GM12878 (cell line): ENCODE measurements at regions not wholly inside any gene's neighbourhood (a gene's known extent, or its start where the extent isn't known, plus 50 kb on each side); places are given as distances from the start of the nearest gene placed in this dataset.

ENCODE experiments used
- CHD2 ChIP-seq: IDR thresholded peaks from 2 replicates; pipeline ENCODE4 v1.6.1; 2011; ENCODE audit warnings: low read depth, low read length, improper control_type of control experiment, borderline replicate concordance
- CTCF ChIP-seq, 3 experiments: IDR thresholded peaks in 2 of 3; conservative IDR thresholded peaks in 1 of 3; 2 replicates each; pipeline ENCODE4 v1.5.1; 2011; ENCODE audit warnings: low read depth in 3 of 3, low read length in 3 of 3, mild to moderate bottlenecking in 3 of 3, control low read depth in 2 of 3, moderate library complexity in 2 of 3, inconsistent platforms in 1 of 3, mixed read lengths in 1 of 3; ENCODE audit not compliant: control insufficient read depth in 2 of 3, insufficient read depth in 1 of 3; ENCODE audit errors: extremely low read depth in 1 of 3
- EP300 ChIP-seq, 2 experiments: fragments of 150-350 bp in 1 of 2; IDR thresholded peaks; 2 replicates each; pipeline ENCODE4 v1.6.1; 2011 to 2012; ENCODE audit warnings: low read depth in 2 of 2, low read length in 2 of 2, borderline replicate concordance in 1 of 2, improper control_type of control experiment in 1 of 2, inconsistent platforms in 1 of 2; ENCODE audit not compliant: control insufficient read depth in 1 of 2
- POLR2A ChIP-seq: IDR thresholded peaks from 2 replicates; pipeline ENCODE4 v1.6.1; 2011; ENCODE audit warnings: low read depth, mild to moderate bottlenecking, low read length
- REST ChIP-seq: IDR thresholded peaks from 2 replicates; pipeline ENCODE4 v1.6.1; 2012; ENCODE audit warnings: mild to moderate bottlenecking, low read depth, low read length
- YY1 ChIP-seq: IDR thresholded peaks from 2 replicates; pipeline ENCODE4 v1.6.1; 2011; ENCODE audit warnings: low read depth, mild to moderate bottlenecking, low read length
- ZBTB4 ChIP-seq: fragments of 450-650 bp; formaldehyde crosslinking; IDR thresholded peaks from 2 replicates; pipeline ENCODE4 v1.4.0; 2022; ENCODE audit warnings: mild to moderate bottlenecking, moderate library complexity

- TF ChIP-seq EP300 (IDR thresholded peaks at IDR 0.05; ENCODE audit: borderline replicate concordance in 1 of 2, control insufficient read depth in 1 of 2, low read depth in 2 of 2, low read length in 2 of 2) (no peak), YY1 (no peak), CTCF (IDR thresholded peaks at IDR 0.05 in 2 of 3, conservative IDR thresholded peaks at IDR 0.05 in 1 of 3; ENCODE audit: control insufficient read depth in 2 of 3, extremely low read depth in 1 of 3, insufficient read depth in 1 of 3, low read depth in 3 of 3, low read length in 3 of 3) (no peak), ZBTB4 (no peak), CHD2 (no peak), REST (no peak), POLR2A (no peak)
Observed at GRCh38 chr7:153452661-153453060, 599.5 kb upstream of the DPP6 start.
